ENCODE measurements at regions not wholly inside any gene's neighbourhood (a gene's known extent, or its start where the extent isn't known, plus 50 kb on each side); places are given as distances from the start of the nearest gene placed in this dataset.

DNA sequence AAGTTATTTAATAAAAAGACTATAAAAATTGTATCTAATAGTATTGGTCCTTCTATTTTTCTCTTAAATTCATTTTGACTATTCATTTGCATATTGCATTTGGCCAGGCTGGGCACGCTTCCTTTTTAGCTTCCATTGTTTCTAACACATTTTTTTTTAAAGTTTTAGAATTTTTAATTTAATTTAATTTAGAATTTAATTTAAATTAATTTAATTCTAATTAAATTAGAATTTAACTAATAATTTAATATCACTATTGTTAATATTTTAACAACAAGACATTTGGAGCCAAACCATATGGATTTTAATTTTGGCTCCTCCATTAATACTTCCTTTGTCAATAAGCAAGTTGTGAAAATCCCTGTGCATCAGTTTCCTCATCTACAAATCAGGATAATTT is 856.9 kb upstream of the SEL1L start:
- no peak for DNase-seq

DNA sequence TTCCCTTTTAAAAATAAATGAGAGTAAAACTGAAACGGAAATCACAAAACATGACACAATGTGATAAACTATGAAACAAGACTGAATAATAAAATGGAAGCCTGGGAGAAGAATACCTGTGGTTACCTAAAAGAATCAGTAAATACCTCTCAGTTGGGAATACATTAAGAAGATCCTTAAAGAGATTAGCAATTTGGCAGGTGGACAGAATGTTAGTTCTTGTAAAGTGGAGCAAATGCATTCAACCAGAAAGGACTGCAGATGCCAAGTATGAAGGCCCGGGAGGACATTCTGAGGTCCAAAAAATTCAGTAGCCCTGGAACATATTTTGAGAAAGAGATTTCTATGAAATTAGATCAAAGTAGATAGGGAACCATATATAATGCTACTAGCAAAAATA is 861.3 kb upstream of the SEL1L start:
- DNase-seq: peak; percentile 23

DNA sequence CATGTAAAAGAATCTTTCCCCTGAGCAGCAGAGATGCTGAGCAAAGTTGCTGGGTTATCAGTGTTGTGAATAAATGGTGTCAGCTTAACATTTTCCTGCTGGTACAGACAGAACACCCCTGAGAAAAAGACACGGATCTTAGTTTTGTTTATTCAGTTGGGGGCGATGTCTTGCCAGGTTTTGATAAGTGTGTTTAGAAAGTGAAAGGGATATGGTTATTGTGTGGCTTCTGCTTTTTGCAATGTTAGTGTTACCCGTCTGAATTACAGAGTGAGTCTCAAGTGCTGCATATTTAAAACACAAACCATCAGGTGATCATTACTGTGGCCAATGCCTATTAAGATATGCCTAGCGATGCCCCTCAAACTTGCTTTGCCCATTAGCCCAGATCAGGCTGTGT is 864.6 kb upstream of the SEL1L start:
- no peak for DNase-seq

DNA sequence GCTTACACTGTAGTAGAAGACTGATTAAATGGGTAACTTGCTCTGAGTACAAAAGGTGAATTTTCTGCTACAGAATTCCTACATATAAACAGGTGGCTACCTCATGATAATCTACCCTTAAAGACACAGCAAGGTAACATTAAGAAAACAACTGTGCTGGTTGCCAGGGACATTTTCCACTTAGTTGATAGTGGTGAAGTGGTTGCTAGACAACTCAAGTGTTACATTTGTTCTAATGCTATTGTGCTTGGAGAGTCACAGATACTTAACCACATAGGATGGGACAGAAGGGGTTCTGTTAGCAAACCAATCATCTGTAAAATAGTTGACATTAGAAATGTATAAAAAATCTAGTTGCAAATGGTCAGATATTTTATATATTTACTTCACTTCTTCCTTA is 870.3 kb upstream of the SEL1L start:
- no peak for DNase-seq

DNA sequence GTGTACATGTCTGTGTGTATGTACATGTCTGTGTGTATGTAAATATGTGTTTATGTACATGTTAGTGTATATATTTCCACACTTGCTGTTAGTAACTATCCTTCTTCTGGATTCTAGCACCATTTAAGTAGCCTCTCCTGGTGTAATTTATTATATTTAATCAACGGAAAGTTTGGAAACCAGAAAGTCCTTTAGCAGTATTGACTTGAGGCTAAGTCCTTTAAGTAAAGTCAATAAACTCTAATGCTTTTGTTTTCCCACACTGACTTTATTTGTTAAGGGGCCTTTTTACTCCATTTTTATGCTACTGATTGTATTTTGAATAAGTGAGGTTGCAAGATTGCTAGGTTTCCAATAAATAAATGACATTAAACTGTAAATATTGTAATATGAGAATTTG is 876.4 kb upstream of the SEL1L start:
- no peak for DNase-seq

DNA sequence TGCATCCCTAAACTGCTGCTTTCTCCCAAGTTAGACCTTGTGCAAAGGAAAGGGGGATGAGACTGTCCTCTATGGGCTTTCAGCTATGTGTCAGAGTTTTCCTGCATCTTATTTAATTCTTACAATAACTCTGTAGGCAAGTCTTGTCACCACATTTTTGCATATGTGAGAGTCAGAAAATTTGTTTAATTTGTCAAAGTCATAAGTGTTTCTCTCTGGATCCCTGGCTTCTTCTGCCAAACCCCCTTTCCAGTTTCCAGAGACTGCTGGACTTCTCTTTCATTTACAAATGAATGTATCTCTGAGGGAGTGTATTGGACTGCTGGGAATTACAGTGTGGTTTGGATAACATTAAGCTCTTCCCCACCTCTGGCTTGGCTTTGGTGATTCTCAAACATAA is 877.6 kb upstream of the SEL1L start:
- no peak for DNase-seq

DNA sequence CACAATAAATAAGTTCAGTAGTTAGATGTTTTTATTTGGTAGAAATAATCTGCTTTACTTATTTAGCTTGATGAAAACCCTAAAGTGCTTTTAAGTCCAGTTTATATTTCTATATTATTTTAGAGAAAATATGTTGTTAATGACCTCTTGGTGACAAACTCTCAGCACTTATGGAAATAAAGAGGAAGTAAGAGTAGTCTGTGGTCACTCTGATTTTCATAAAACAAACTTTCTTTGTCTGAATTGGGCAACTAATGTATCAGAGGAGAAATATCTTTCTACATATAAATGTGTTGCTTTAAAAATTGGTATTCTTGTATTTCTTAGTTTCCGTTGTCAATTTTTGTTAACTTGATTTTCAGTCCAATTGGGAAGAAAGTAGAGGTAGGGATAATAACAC is 878.9 kb upstream of the SEL1L start:
- DNase-seq: no peak

DNA sequence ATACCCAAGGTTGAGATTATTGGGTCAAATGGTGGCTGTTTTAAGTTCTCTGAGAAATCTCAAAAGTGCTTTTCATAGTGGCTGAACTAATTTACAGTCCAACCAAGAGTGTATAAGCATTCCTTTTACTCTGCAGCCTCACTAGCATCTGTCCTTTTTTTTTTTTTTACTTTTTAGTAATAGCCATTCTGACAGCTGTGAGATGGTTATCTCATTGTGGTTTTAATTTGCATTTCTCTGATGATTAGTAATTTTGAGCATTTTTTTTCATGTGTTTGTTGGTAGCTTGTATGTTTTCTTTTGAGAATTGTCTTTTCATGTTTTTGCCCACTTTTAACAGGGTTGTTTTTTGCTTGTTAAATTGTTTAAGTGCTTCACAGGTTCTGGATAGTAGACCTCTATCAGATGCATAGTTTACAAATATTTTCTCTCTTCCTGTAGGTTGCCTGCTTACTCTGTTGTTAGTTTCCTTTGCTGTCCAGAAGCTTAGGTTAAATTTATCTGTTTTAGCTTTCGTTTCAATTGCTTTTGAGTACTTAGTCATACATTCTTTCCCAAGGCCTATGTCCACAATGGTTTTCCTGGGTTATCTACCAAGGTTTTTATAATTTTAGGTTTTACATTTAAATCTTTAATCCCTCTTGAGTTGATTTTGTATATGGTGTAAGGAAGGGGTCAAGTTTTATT is 881.3 kb upstream of the SEL1L start:
- DNase-seq: no peak

DNA sequence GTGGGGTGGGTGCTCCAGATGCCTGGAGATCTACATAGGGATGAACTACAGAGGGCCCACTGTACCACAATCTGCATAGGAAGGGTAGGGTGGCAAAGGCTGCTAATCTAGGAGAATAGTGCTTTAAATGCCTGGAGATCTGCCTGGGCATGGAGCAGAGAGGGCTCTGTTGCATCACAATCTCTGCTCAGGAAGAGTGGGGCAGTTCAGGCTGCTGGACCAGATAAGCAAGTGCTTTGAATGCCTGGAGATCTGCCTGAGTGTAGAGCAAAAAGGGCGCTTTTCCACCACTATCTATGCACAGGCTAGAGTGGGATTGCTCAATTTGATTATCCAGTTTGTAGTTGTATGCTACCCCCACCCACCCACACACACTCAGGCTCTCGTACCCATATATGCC is 886.3 kb upstream of the SEL1L start:
- DNase-seq: no peak

DNA sequence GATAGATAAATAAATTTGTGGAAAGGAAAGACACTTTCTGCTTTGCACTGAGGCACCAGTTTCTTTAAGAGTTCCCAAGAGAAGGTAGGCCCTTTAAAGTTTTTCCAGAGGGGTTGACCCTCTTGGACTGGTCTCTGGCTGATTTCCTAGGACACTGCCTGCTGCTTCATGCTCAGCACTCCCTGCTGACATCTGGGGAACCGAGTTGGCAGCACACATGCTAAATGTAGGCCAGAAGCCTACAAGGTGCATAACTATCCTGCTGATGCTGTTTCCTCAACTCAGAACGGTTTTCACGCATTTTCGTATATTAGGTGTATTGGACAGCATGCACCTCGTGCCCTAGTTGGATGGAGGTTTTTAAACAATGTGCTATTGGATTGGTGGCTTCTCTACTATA is 887.2 kb upstream of the SEL1L start:
- DNase-seq: no peak

DNA sequence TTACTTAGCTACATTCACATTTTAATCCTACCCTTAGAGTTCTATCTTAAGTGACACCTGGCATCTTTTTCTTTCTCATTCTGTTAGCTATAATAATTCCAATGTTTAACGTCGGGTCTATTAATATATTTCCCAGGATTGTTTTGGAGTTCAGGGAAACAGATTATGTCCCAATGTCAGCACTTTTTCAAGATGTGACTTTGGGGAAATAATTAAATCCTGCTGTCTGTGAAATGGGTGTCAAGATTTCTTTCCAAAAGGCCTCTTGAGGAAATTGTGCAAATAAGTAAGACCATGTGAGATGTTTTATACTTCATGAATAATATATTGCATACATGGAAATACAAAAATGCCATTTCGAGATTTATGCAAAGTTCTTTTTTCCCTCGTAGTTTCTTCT is 887.6 kb upstream of the SEL1L start:
- DNase-seq: no peak

DNA sequence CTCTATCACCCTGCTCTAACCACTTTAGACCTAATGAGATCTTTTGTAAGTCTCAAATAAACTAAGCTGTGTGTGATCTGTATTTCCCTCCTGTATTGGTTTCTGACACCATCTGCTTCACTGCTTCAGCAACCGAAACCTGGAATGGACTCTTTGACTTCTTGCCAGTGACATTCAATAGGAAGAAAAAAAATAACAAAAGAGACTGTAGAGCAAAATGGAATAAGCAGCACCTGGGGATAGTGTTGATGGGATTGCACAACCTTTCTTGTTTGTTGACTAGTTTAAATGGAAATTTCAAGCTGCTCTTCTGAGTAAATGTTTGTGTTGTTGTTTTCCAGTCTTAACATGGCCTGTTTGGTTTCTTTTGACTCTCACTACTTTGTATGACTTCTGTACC is 888.6 kb upstream of the SEL1L start:
- DNase-seq: no peak

DNA sequence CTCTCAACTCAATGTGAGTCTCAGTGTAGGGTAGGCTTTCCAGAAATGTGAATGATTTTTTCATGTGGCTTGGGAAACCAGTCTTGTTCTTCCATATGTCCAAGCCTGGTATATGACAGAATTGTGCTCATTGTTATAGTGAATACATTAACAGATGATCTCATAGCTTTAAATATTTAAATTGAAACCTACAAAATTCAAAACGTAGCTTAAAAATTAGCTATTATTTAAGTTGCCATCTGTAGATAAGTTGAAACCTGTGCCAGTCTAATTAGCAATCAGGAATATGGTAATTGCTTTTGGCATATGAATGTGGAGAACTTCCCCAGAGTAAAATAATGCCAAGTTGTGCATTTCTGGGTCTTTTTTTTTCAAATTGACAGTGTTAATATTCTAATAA is 891.6 kb upstream of the SEL1L start:
- no peak for DNase-seq

DNA sequence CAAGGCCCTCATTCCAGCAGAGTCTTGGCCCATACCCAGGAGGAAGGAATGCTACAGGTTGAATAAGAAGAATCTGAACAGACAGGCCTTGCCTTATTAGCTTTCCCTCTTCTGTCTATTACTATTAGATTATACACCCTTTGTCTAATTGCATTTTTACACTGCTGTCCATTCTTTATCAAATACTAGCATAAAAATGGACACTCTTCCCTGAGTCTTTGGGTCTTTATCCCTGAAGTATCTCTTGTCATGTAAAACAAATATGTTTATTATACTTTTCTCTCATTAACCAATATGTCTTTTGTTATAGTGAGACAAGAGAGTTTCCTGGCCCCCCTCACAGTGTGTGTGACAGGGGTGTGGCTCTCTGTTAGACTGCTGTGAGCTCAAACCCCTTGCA is 897.4 kb upstream of the SEL1L start:
- peak; percentile 65 for DNase-seq

DNA sequence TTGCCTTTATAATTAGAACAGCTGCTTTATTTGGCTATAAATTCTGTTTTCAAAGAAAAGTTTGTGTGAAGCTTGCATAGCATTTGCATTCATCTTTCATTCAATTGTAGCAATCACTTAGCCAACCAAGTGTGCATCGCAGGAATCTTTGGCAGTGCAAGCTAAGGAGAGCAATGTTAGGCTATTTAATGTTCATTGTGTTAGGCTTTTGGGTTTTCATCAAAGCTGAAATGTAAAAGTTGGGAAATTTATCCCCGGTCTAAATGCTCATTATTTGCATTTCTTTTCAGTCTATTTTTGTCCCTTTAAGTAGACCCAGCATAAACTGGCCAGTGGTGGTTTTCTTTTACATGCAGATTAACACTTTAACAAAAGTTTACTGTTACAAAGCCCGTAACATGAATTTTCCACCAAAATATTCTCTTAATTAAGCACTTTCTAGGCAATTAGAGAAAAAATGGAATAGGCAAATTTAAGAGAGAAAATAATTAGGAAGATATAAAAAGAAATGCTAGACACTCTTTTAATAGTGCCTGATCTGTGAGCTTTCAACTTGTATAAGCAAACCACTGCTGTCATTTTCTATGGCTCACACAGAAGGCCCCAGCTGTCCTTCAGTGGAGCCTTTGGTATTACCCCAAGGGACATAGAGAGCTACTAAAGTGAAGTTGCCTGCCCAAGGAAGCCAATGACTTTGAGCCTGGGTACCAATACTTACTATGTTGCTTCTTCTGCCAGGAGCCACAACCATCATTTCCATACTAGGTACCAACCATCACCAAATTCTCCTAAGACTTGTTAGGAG is 898.9 kb upstream of the SEL1L start:
- no peak for DNase-seq

DNA sequence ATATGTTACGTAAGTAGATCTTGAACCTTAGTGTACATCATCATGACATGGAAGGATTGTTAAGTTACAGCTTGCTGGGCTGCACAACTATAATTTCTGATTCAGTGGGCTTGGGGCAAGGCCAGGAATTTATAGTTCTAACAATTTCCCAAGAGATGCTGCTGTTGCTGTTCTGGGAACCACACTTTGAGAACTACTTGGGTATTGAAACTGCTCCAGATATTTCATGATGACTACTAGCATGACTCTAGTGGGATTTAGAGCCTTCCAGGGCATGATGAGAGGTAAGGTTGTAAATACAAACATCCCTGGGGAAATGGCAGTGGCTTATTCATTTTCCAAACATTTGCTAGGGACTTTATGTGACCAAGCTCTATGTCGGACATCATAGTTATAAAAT is 904.8 kb upstream of the SEL1L start:
- DNase-seq: no peak

DNA sequence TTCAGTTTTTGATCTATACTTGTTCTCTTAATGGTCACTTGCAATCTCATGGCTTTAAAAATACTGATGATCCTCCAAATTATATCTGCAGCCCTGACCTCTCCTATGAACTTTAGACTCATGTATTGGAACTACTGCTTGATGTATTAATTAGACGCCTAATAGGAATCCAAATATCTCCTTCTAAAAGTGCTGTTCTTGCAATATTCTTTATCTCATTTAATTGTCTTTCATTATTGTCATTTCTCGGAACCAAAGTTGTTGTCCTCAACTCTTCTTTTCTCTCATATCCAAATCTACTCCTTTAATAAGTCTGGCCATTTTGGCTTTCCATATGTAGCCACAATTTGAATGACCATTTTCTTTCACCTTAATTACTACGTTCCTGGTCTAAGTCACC is 907.6 kb upstream of the SEL1L start:
- DNase-seq: no peak

DNA sequence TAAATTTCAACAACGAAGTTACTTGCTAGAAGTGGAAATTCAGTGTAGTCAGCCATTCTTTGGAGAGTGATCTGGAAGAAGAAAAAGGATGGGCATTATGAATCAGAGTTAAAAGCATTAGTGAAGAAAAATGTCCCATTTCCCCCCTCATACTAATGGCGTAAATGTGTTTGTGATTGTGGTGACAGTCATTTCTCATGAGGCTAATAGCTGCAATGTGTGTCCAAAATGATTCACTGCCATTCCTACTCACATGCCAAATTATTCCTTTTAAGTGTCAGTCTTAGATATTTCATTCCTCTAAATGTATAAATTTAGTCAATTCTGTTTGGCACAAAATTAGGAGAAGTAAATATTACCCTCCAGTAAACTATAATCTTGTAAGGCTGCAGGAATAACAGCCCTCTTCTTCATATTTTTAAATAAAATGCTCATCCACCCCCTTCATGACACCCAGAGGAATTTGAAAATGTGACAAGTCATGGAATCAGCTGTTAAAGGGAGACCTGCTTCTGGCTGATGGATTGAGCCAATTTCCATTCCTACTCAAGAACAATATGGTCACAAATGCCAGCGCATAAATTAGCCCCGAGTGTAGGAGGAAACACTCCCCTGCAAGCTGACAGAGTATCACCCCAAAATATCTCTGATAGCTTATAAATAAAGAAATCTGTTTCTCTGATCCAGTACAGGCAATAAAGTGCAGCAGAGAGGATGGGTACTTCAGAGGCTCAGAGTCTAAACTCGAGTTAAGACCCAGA is 912.3 kb upstream of the SEL1L start:
- DNase-seq: no peak

DNA sequence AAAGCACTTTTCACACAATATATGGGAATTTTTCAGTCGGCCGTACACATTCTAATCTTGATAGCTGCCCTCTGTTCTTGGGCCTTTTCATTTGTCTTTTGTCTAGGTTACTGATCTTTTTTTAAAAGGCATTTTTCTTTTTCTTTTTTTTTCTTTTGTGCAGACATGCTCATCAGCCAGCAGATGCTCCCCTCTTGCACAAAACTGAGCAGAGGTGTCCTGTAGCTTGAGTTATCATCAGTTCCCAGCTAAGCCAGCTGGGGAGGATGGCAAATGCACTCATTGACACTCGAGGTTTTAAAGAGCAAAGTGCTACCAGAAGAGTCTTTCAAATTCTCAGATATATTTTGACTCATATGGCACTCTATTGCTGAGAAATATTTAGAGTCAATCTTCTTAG is 913.9 kb upstream of the SEL1L start:
- peak; percentile 79 for DNase-seq

DNA sequence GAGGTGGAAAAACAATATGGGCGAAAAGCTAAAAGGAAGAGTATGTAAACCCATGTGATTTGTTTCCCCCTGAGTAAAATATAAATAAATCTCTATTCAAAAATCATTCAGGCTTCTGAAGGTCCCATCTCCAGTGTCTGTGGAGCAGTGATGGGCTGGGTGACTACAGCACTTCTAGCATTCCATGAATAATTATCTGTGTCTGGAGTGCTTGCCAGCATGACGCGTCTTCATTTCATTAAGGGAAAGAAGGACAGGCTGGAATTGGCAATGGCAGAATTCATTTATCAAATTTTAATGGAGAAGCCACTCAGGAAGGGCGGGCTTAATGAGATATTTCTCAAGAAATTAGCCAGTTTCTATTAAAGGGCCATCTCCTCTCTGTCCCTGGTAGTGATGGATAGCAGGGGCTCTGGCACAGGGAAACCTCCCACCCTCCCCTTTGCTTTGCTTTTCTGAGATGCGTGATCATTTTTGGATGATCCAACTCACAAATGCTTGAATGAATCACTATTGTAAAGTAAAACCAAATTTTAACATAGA is 916.3 kb upstream of the SEL1L start:
- DNase-seq: no peak

DNA sequence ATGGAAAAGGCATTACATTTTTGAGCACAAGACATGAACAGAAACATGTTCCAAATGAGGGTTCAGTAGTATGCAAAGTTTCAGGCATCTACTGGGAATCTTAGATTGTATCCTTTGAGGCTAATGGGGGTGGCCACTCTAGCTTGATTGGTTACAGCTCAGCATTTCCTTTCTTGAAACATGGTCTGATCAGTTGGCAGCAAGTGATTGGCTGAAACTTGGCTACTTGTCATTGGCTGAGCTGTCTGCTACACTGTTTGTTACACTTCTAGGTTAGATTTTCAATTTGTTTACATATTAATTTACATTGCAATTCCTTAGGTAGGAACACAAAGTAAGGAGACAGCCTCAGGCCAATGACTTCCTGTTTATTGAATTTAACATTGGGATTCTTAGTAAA is 918.0 kb upstream of the SEL1L start:
- DNase-seq: no peak

DNA sequence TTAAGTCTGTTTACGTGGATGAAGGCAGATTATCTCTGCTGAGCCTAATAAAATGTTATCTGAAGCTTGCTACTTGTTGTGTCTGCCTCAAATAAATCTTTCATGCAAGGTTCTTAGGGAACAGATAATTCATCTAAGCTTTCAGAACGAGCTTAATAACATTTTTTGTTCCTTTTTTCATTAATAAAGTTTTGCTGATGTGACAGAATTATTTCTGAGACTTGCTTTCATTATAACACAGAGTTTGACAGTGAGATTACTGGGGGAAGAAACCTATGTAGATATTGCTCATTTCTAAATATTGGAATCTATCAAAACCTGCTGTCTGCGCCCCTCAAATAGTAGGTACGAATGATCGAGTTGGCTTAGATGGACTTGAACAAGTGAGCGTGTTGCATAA is 948.7 kb upstream of the SEL1L start:
- DNase-seq: no peak

DNA sequence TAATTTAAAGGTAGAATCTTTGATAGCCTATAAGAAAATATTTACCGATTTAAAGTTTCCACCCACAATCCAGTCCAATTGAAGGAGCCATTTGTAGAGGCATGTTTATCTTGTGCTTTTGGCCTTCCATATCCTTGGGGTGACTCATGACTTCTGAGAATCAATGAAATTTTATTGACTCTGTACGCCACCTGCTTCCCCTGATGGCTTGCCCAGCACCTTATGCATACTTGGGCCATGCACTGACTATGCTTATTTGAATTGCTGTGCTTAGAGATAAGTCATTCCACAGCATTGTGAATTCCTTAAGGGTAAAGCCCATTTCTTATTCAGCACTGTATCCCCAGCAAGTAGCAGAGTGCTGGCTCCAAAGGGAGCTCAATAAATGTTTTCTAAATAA is 954.8 kb upstream of the SEL1L start:
- DNase-seq: no peak

DNA sequence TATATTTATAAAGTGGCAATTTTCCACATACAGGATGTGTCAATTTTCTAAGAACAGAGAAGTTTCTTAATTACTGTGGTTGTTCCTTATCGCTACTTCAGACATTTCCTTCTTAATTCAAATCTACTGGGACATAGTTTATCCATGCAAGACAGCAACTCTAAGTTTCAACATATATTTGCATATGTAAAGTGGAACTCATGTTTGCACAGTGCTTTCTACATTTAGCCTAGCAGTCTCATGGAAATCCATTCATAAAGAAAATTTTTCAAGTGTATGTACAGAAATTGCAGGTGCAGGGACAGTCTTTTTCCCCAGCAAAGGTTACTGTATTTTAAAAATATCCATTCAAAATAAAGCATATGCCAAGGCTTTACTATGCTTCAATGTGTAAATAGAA is 956.7 kb upstream of the SEL1L start:
- no peak for DNase-seq

All from NCI-H146 (cell line).